H9 (cell line): ENCODE measurements at regions not wholly inside any gene's neighbourhood (a gene's known extent, or its start where the extent isn't known, plus 50 kb on each side); places are given as distances from the start of the nearest gene placed in this dataset.

Experiments
- DNase-seq: peaks from one replicate; pipeline ENCODE4 v3.0.0-alpha.2; 2017
- H2AFZ ChIP-seq: one replicate; pipeline ENCODE4 v1.6.1; 2013; ENCODE audit warnings: mild to moderate bottlenecking, low read length, control low read depth, moderate library complexity
- H2AK5ac ChIP-seq: 2 replicates; pipeline ENCODE4 v1.6.1; 2013; ENCODE audit warnings: low read length, control low read depth, mixed read lengths; ENCODE audit not compliant: insufficient read length
- H2BK120ac ChIP-seq: one replicate; pipeline ENCODE4 v1.6.1; 2013; ENCODE audit warnings: low read depth, mild to moderate bottlenecking, low read length, control low read depth, inconsistent platforms; ENCODE audit not compliant: poor library complexity, severe bottlenecking
- H2BK12ac ChIP-seq: 2 replicates; pipeline ENCODE4 v1.6.1; 2013; ENCODE audit warnings: low read length, control low read depth, mixed read lengths, low read depth; ENCODE audit not compliant: insufficient read length
- H2BK15ac ChIP-seq: 2 replicates; pipeline ENCODE4 v1.6.1; 2013; ENCODE audit warnings: low read depth, low read length, control low read depth
- H2BK20ac ChIP-seq: one replicate; pipeline ENCODE4 v1.6.1; 2013; ENCODE audit warnings: low read depth, mild to moderate bottlenecking, low read length, control low read depth, inconsistent platforms; ENCODE audit not compliant: poor library complexity, severe bottlenecking
- H2BK5ac ChIP-seq: 2 replicates; pipeline ENCODE4 v1.6.1; 2013; ENCODE audit warnings: low read length, control low read depth, mixed read lengths; ENCODE audit not compliant: insufficient read length
- H3K14ac ChIP-seq: 2 replicates; pipeline ENCODE4 v1.6.1; 2013; ENCODE audit warnings: low read length, control low read depth; ENCODE audit not compliant: insufficient read depth
- H3K18ac ChIP-seq: 2 replicates; pipeline ENCODE4 v1.6.1; 2013; ENCODE audit warnings: low read depth, mild to moderate bottlenecking, mixed read lengths, low read length, control low read depth; ENCODE audit not compliant: insufficient read length
- H3K23ac ChIP-seq: 2 replicates; pipeline ENCODE4 v1.6.1; 2013; ENCODE audit warnings: low read length, control low read depth, mixed read lengths, low read depth; ENCODE audit not compliant: insufficient read length
- H3K23me2 ChIP-seq: 2 replicates; pipeline ENCODE4 v1.6.1; 2013; ENCODE audit warnings: low read depth, mild to moderate bottlenecking, mixed read lengths, low read length, control low read depth; ENCODE audit not compliant: insufficient read length, poor library complexity, severe bottlenecking
- H3K27ac ChIP-seq: 2 replicates; pipeline ENCODE4 v1.5.1; 2013; ENCODE audit warnings: low read length, control low read depth, mixed read lengths, low read depth; ENCODE audit not compliant: insufficient read length
- H3K27me3 ChIP-seq: 2 replicates; pipeline ENCODE4 v1.6.1; 2013; ENCODE audit warnings: low read length, control low read depth, inconsistent platforms; ENCODE audit not compliant: insufficient read depth
- H3K4ac ChIP-seq: 2 replicates; pipeline ENCODE4 v1.6.1; 2013; ENCODE audit warnings: low read depth, mild to moderate bottlenecking, control low read depth, inconsistent platforms, low read length, moderate library complexity
- H3K4me1 ChIP-seq: 2 replicates; pipeline ENCODE4 v1.6.1; 2013; ENCODE audit warnings: low read length, control low read depth, inconsistent platforms; ENCODE audit not compliant: insufficient read depth
- H3K4me2 ChIP-seq: 2 replicates; pipeline ENCODE4 v1.6.1; 2013; ENCODE audit warnings: low read length, control low read depth, mixed read lengths; ENCODE audit not compliant: insufficient read length, insufficient read depth
- H3K56ac ChIP-seq: 2 replicates; pipeline ENCODE4 v1.6.1; 2013; ENCODE audit warnings: low read depth, mild to moderate bottlenecking, mixed read lengths, low read length, control low read depth; ENCODE audit not compliant: insufficient read length
- H3K79me1 ChIP-seq: 2 replicates; pipeline ENCODE4 v1.6.1; 2013; ENCODE audit warnings: low read depth, mild to moderate bottlenecking, moderate library complexity, low read length, control low read depth, inconsistent platforms; ENCODE audit not compliant: insufficient read depth, poor library complexity, severe bottlenecking
- H3K79me2 ChIP-seq: 2 replicates; pipeline ENCODE4 v1.6.1; 2013; ENCODE audit warnings: low read length, control low read depth, inconsistent platforms; ENCODE audit not compliant: insufficient read depth
- H3K9ac ChIP-seq: 2 replicates; pipeline ENCODE4 v1.6.1; 2013; ENCODE audit warnings: low read length, control low read depth, mixed read lengths; ENCODE audit not compliant: insufficient read length; ENCODE audit errors: extremely low read depth
- H3K9me3 ChIP-seq: one replicate; pipeline ENCODE4 v1.6.1; 2013; ENCODE audit warnings: low read depth, low read length, inconsistent platforms; ENCODE audit not compliant: control insufficient read depth
- H3T11ph ChIP-seq: one replicate; pipeline ENCODE4 v1.6.1; 2013; ENCODE audit warnings: mild to moderate bottlenecking, low read length, control low read depth, inconsistent platforms
- H4K20me1 ChIP-seq: one replicate; pipeline ENCODE4 v1.6.1; 2013; ENCODE audit not compliant: control insufficient read depth, insufficient read length, insufficient read depth
- H4K5ac ChIP-seq: 2 replicates; pipeline ENCODE4 v1.6.1; 2013; ENCODE audit warnings: low read depth, mild to moderate bottlenecking, mixed read lengths, low read length, control low read depth; ENCODE audit not compliant: insufficient read length
- H4K8ac ChIP-seq: replicated peaks from 2 replicates; pipeline ENCODE4 v1.6.1; 2013; ENCODE audit warnings: low read length, control low read depth, mixed read lengths, low read depth; ENCODE audit not compliant: insufficient read length
- H4K91ac ChIP-seq: 2 replicates; pipeline ENCODE4 v1.6.1; 2013; ENCODE audit warnings: low read depth, mild to moderate bottlenecking, moderate library complexity, mixed read lengths, low read length, control low read depth; ENCODE audit not compliant: insufficient read length
- H3K27ac Mint-ChIP-seq, 3 experiments: 2 replicates in 2 of 3; 3 replicates in 1 of 3; pipeline ENCODE4 v1.8.0; 2020 to 2021; ENCODE audit warnings: mixed read lengths in 3 of 3, mild to moderate bottlenecking in 1 of 3, moderate library complexity in 1 of 3
- H3K27me3 Mint-ChIP-seq: 2 replicates; pipeline ENCODE4 v1.8.0; 2021; ENCODE audit warnings: low read depth, mild to moderate bottlenecking, moderate library complexity, mixed read lengths
- H3K36me3 Mint-ChIP-seq, 3 experiments: 2 replicates in 2 of 3; 3 replicates in 1 of 3; pipeline ENCODE4 v1.8.0; 2020 to 2021; ENCODE audit warnings: low read depth in 3 of 3, mixed read lengths in 3 of 3; ENCODE audit not compliant: insufficient read depth in 1 of 3
- H3K4me1 Mint-ChIP-seq, 2 experiments: 2 replicates each; pipeline ENCODE4 v1.8.0; 2020; ENCODE audit warnings: mixed read lengths in 2 of 2
- H3K4me3 Mint-ChIP-seq, 2 experiments: 2 replicates in 1 of 2; 3 replicates in 1 of 2; pipeline ENCODE4 v1.8.0; 2020 to 2021; ENCODE audit warnings: mild to moderate bottlenecking in 2 of 2, mixed read lengths in 2 of 2, moderate library complexity in 1 of 2
- H3K9me3 Mint-ChIP-seq, 2 experiments: 2 replicates in 1 of 2; 3 replicates in 1 of 2; pipeline ENCODE4 v1.8.0; 2020; ENCODE audit warnings: mild to moderate bottlenecking in 2 of 2, mixed read lengths in 2 of 2, moderate library complexity in 1 of 2
- CTCF ChIP-seq: fragments of 200-600 bp; sonication (generic); conservative IDR thresholded peaks from 3 replicates; pipeline ENCODE4 v1.8.0; 2021; ENCODE audit warnings: antibody characterized with exemption, mild to moderate bottlenecking
- WGBS: extraction: QIAGEN DNeasy Blood & Tissue Kit; methylation state at CpG from one replicate; pipeline ENCODE4 v1.1.7; 2013; ENCODE audit warnings: missing lambda C conversion rate, low lambda C conversion rate, mixed read lengths; ENCODE audit not compliant: insufficient read length; ENCODE audit errors: extremely low coverage; 5-methylcytosine and 5-hydroxymethylcytosine counted together

GRCh38 chr11:112570333-112570732, 309.7 kb upstream of the PLET1 start:
- H3K4me1 ChIP-seq, result no peaks in the 10 kb centered on the region
- no peaks in the 10 kb centered on the region for H3K27me3 ChIP-seq
- no peak overlapping the region for H2BK120ac ChIP-seq
- H4K5ac ChIP-seq, result no peak overlapping the region
- no peaks in the 10 kb centered on the region for H4K20me1 ChIP-seq
- H3T11ph ChIP-seq, result no peak overlapping the region
- no peak for TF ChIP-seq CTCF
- H2AK5ac ChIP-seq, result no peak overlapping the region
- H2BK5ac ChIP-seq, result no peak overlapping the region
- H2BK15ac ChIP-seq, result no peak overlapping the region
- no peak overlapping the region for H4K91ac ChIP-seq
- no peaks in the 10 kb centered on the region for H3K79me2 ChIP-seq
- no peak overlapping the region for H3K4me2 ChIP-seq
- H3K14ac ChIP-seq, result no peak overlapping the region
- no peaks in the 10 kb centered on the region; a peak in 1 of 4 replicates for H3K4me1 Mint-ChIP-seq
- no peak for DNase-seq
- no peaks in the 10 kb centered on the region for H3K9me3 ChIP-seq
- no peak overlapping the region for H2BK20ac ChIP-seq
- no peak overlapping the region for H3K9ac ChIP-seq
- no CpG with 5 or more reads among the region's 6 CpGs for WGBS
- no peak overlapping the region for H4K8ac ChIP-seq
- no peaks in the 10 kb centered on the region for H3K36me3 Mint-ChIP-seq
- H3K4me3 Mint-ChIP-seq, result no peak overlapping the region
- no peaks in the 10 kb centered on the region for H3K79me1 ChIP-seq
- H3K9me3 Mint-ChIP-seq, result peaks cover 0 to 3% of the 10 kb centered on the region in 2 experiments; a peak in 1 of 5 replicates
- H3K23ac ChIP-seq, result no peak overlapping the region
- H3K18ac ChIP-seq, result no peak overlapping the region
- no peak overlapping the region for H2AFZ ChIP-seq
- no peaks in the 10 kb centered on the region for H3K23me2 ChIP-seq
- H3K27ac Mint-ChIP-seq, result no peak overlapping the region
- H3K4ac ChIP-seq, result no peak overlapping the region
- no peak overlapping the region for H2BK12ac ChIP-seq
- no peak overlapping the region for H3K56ac ChIP-seq
- H3K27ac ChIP-seq, result no peak overlapping the region
- peaks cover 2% of the 10 kb centered on the region; the same call in 1 of the 2 replicates for H3K27me3 Mint-ChIP-seq
